Activated T-helper 2 cell treated with anti-CD3 and anti-CD28 coated beads, Interferon-gamma antibody, Interleukin-2, Interleukin-4, amounts not matched to agents 10 μg/mL and 5 μg/mL and 100 μg/mL, durations not matched to agents 14 hours and 24 hours and 36 hours (primary cell): ENCODE measurements at regions not wholly inside any gene's neighbourhood (a gene's known extent, or its start where the extent isn't known, plus 50 kb on each side); places are given as distances from the start of the nearest gene placed in this dataset.

Experiments used
- DNase-seq: peaks from one replicate; pipeline ENCODE4 v3.0.0; 2021; ENCODE audit warnings: low spot score
- H3K27ac Mint-ChIP-seq: one replicate; pipeline ENCODE4 v1.8.0; 2021; ENCODE audit warnings: mixed read lengths
- H3K27me3 Mint-ChIP-seq: one replicate; pipeline ENCODE4 v1.8.0; 2021; ENCODE audit warnings: low read depth, mixed read lengths
- H3K36me3 Mint-ChIP-seq: one replicate; pipeline ENCODE4 v1.8.0; 2021; ENCODE audit warnings: low read depth, mixed read lengths
- H3K4me1 Mint-ChIP-seq: one replicate; pipeline ENCODE4 v1.8.0; 2021; ENCODE audit warnings: low read depth, mixed read lengths
- H3K4me3 Mint-ChIP-seq: one replicate; pipeline ENCODE4 v1.8.0; 2021; ENCODE audit warnings: low read depth, mild to moderate bottlenecking, moderate library complexity, mixed read lengths
- H3K9me3 Mint-ChIP-seq: one replicate; pipeline ENCODE4 v1.8.0; 2021; ENCODE audit warnings: mixed read lengths
- intact Hi-C: fragments of 100-400 bp; cut with micrococcal nuclease; formaldehyde crosslinking; loops from one replicate; pipeline ENCODE4 v1.15.1; 2023

DNA sequence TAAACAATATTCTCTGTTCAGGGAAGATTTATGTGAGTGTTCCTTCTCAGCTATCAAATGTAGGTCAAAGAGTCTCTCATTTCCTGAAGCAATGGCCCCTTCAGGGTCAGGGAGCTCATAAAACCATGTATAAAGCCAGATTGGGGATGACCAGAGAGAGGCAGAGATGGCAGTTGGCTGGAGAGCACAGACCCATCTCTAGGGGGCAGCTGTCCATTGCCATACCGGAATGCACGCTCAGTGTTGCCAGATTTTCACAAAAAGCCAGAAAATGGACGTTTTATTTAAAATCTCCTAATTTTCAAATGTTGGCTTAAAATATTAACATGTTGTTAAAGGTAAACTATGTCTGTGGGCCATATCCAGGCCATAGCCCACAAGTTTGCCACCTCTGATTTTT is 1920.7 kb upstream of the CELF4 start:
- Mint-ChIP-seq H3K27me3 (no peaks in the 10 kb centered on the region), H3K4me3 (no peak overlapping the region), H3K4me1 (no peaks in the 10 kb centered on the region), H3K9me3 (peaks cover 7% of the 10 kb centered on the region), H3K36me3 (no peaks in the 10 kb centered on the region), H3K27ac (no peak overlapping the region)
- intact Hi-C loops = no loop called here
- no peak for DNase-seq

DNA sequence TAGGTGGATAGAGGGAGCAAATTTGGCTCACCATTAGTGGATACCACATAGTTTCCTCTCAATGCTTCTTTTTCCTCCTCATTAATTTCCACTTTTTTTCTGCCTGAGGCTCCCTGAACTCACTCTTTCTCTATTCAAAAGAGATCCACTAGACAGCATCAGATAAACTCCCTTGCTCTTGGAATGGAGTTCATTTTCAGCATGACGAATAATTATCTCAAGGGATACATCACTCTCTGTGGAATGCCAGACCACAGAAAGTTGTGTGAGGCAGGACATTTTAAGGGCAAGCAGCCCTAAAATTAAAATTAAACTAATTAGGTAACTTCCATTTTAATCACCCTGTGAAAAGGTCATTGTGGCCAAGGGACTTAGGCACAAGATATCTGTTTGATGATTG is 1920.1 kb upstream of the CELF4 start:
- no peaks in the 10 kb centered on the region for H3K4me1 Mint-ChIP-seq
- H3K36me3 Mint-ChIP-seq = no peaks in the 10 kb centered on the region
- DNase-seq = no peak
- no peak overlapping the region for H3K4me3 Mint-ChIP-seq
- H3K27ac Mint-ChIP-seq = no peak overlapping the region
- intact Hi-C loops = no loop called here
- H3K27me3 Mint-ChIP-seq = no peaks in the 10 kb centered on the region
- H3K9me3 Mint-ChIP-seq = peaks cover 5% of the 10 kb centered on the region

DNA sequence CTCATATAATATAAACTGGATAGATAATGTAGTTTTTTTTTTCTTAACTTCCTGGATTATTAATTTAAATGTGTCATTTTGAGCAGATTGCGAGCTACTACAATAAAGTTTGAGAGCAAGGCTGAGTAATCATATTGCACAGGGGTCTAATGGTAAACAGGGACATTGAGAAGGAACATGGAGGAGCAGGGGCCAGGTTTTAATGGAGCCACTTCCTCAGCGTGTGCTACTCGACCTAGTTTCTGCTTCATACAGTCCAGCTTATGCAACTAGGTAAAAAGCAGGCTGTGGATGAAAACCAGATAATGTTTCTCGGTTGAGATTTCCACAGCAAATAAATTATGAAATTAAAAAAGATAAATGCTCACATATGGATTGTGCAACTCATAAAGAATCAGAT is 1915.7 kb upstream of the CELF4 start:
- Mint-ChIP-seq H3K4me3 (no peak overlapping the region), H3K27ac (no peak overlapping the region), H3K9me3 (peaks cover 5% of the 10 kb centered on the region), H3K36me3 (no peaks in the 10 kb centered on the region), H3K4me1 (no peaks in the 10 kb centered on the region), H3K27me3 (no peaks in the 10 kb centered on the region)
- intact Hi-C loops = no loop called here
- DNase-seq = no peak

DNA sequence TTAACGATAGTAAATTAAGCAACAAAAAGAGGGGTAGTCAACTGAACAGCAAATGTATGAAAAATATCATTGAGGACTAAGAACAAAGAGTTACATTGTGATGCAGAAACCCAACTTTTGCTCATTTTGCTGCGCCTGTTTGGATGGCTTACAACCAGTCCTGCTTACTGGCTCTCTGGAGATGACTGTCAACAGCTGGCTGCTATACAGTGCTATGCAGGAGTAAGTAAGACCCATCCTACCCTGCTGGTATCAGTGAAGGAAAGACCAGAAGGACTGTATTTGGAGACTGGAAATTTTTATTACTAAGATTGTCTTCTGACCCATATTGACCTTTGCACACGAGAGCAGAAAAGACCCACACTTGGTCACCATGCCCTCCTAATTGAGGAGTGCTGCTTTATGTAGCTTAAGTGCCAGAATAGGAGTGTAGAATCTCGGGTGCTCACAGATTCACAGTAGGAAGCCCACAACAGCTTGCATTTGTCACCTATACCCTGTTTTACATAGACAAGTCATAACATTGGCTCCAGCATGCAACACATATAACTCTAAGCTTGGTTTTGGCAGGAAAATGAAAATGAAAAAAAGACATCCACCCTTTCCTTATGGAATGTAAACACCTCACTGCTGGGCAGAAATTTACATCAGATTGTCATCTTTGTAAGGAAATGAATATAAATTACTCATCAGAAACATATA is 1915.0 kb upstream of the CELF4 start:
- no peak overlapping the region for H3K4me3 Mint-ChIP-seq
- H3K9me3 Mint-ChIP-seq = peaks cover 5% of the 10 kb centered on the region
- no peaks in the 10 kb centered on the region for H3K4me1 Mint-ChIP-seq
- no peaks in the 10 kb centered on the region for H3K36me3 Mint-ChIP-seq
- no peak overlapping the region for H3K27ac Mint-ChIP-seq
- DNase-seq = no peak
- no peaks in the 10 kb centered on the region for H3K27me3 Mint-ChIP-seq
- intact Hi-C loops = no loop called here

DNA sequence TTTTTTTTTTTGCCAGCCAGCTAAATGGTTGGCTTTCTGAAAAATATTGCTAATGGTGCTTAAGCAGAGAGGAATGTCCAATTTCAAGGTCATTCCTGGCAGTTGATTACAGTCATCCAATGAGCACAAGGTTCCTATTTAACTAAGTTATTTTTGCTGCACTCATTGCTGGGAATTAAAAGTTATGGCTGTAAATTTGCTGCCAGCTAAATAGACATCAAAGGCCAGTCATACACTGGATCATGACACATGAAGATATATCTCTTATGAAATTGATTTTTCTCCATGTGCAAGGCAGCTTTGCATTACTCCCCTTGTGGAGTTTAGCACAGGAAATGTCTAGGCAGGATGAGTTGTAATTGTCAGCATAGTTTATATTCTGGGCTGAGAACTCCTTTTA is 1898.4 kb upstream of the CELF4 start:
- Mint-ChIP-seq H3K27ac (no peak overlapping the region), H3K9me3 (peaks cover 4% of the 10 kb centered on the region), H3K4me1 (no peaks in the 10 kb centered on the region), H3K36me3 (no peaks in the 10 kb centered on the region), H3K27me3 (no peaks in the 10 kb centered on the region), H3K4me3 (no peak overlapping the region)
- intact Hi-C loops = no loop called here
- DNase-seq = no peak

DNA sequence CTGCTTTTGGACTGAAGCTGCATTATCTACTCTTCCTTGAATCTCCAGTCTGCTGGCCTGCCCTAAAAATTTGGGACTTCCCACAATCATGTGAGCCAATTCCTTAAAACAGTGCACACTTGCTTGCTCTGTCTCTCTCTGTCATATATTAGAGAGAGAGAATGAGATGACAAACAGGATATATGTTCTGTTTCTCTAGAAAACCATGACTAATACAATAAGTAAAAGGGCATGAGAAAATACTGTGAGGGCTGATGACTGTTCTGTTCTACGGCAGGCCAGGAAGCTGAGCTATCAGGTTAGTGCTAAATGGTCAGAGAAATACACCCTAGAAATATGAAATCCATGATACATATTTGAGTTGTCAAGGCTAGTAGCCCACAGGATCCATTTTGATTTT is 1896.8 kb upstream of the CELF4 start:
- intact Hi-C loops = no loop called here
- H3K4me1 Mint-ChIP-seq = no peaks in the 10 kb centered on the region
- no peaks in the 10 kb centered on the region for H3K36me3 Mint-ChIP-seq
- DNase-seq = no peak
- peaks cover 4% of the 10 kb centered on the region for H3K9me3 Mint-ChIP-seq
- H3K27me3 Mint-ChIP-seq = no peaks in the 10 kb centered on the region
- no peak overlapping the region for H3K4me3 Mint-ChIP-seq
- H3K27ac Mint-ChIP-seq = no peak overlapping the region

DNA sequence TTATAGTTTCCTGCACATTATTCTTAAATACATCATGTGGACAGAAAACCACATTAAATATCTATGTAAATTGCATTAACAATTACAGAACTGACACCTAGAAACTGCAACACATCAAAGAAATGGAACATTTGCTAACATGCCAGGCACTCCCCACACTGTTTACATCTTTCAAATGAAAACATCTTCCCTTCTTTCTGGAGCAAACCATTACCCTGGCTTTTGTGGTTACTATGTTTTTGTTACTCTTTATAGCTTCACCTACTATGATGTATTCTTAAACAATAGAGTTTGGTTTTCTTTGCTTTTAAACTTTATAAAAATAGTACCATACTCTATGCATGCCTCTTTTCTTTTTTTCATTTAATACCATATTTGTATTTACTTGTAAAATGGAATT is 1894.5 kb upstream of the CELF4 start:
- Mint-ChIP-seq H3K4me3 (no peak overlapping the region), H3K27ac (no peak overlapping the region), H3K36me3 (no peaks in the 10 kb centered on the region), H3K27me3 (no peaks in the 10 kb centered on the region), H3K9me3 (peaks cover 4% of the 10 kb centered on the region), H3K4me1 (no peaks in the 10 kb centered on the region)
- DNase-seq = no peak
- intact Hi-C loops = no loop called here

DNA sequence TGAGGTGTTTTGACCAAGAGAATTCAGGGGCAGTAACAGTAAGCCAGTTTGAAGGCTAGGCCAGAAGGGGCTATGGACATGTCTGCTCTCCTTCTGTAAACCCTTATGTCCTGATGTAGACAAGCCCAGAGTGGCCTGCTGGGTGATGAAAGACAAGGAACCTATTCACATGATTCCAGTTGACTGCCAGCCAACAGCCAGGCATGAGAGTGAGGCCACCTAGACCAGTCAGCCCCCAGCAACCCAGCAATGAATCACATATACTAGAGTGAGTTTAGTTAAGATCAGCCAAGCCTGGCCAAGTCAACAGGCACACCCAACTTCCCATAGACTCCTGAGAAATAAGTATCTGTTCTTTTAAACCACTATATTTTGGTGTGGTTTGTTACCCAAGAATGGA is 1889.7 kb upstream of the CELF4 start:
- no peaks in the 10 kb centered on the region for H3K4me1 Mint-ChIP-seq
- no peak for DNase-seq
- no peaks in the 10 kb centered on the region for H3K27me3 Mint-ChIP-seq
- intact Hi-C loops = no loop called here
- no peaks in the 10 kb centered on the region for H3K36me3 Mint-ChIP-seq
- no peak overlapping the region for H3K27ac Mint-ChIP-seq
- no peaks in the 10 kb centered on the region for H3K9me3 Mint-ChIP-seq
- H3K4me3 Mint-ChIP-seq = no peak overlapping the region

DNA sequence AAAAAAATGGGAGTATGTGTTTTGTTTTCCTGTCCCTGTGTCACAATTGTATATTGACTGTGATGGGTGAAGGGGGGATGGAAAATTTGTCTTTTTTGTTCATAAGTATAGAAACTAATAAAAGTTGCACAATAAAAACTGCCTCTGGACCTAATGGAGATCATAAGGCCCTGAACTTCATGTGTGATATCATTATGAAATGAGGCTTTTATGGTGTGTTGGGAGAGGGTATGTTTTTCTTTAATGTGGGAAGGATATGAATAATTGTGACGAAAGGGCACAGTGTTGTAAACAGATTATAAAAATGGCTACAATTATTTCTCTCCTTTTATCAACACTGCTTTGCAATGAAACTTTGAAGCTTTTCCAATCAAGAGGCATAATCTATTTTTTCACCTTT is 1889.3 kb upstream of the CELF4 start:
- no peak overlapping the region for H3K27ac Mint-ChIP-seq
- no peak overlapping the region for H3K4me3 Mint-ChIP-seq
- no peaks in the 10 kb centered on the region for H3K27me3 Mint-ChIP-seq
- DNase-seq = no peak
- H3K36me3 Mint-ChIP-seq = no peaks in the 10 kb centered on the region
- intact Hi-C loops = no loop called here
- H3K9me3 Mint-ChIP-seq = no peaks in the 10 kb centered on the region
- no peaks in the 10 kb centered on the region for H3K4me1 Mint-ChIP-seq

DNA sequence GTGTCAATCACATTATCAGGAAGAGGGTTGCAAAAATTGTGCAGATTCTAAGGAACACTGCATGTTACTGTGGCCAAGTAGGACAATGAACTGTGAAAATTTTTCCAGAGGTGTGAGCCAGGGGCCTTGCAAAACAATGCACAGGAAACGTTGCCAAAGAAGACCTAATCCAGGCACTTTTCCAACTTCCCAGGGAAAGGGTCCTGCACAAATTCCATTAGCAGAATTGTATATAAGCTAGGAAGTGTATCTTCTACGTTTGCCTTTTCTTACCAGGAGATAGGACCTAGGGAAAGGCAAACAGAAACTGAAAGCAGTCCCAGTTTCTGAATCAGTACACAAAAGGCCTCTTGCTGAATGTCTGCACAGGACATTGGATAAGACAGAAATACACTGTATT is 1888.3 kb upstream of the CELF4 start:
- Mint-ChIP-seq H3K4me3 (no peak overlapping the region), H3K27me3 (no peaks in the 10 kb centered on the region), H3K27ac (no peak overlapping the region), H3K36me3 (no peaks in the 10 kb centered on the region), H3K9me3 (no peaks in the 10 kb centered on the region), H3K4me1 (no peaks in the 10 kb centered on the region)
- intact Hi-C loops = no loop called here
- DNase-seq = no peak

DNA sequence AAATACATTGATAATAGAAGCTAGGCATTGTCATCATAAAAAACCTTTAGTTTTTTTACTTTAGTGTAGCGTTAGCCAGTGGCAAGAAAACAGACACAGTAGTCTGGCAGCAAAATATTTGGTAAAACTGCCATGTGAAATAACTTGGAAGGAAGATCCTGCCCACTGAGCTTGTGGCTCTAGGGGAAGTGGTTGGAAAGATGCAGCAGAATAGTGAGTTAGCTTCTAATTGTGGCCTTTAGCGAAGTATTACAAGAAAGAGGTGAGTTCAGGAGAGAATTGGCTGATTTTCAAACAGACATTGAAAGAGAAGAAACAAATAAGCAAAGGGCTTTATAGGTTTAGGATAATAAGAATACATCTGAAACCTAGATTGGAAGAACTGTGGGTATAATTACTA is 1887.8 kb upstream of the CELF4 start:
- Mint-ChIP-seq H3K27ac (no peak overlapping the region), H3K36me3 (no peaks in the 10 kb centered on the region), H3K4me1 (no peaks in the 10 kb centered on the region), H3K27me3 (no peaks in the 10 kb centered on the region), H3K9me3 (no peaks in the 10 kb centered on the region), H3K4me3 (no peak overlapping the region)
- intact Hi-C loops = no loop called here
- no peak for DNase-seq

DNA sequence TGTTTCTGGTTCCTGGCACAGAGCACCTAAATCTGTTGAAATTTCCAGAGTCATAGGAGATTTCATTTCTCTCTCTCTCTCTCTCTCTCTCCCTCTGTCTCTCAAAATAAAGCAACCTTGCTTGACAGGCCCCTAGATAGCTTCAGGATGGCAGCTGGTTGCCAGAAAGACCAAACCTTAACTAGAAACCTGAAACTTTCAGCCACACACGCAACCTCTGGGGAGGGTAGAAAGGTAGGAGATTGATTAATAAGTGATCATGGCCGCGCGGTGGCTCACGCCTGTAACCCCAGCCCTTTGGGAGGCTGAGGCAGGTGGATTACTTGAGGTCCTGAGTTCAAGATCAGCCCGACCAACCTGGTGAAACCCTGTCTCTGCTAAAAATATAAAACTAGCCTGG is 1885.4 kb upstream of the CELF4 start:
- Mint-ChIP-seq H3K27ac (no peak overlapping the region), H3K36me3 (no peaks in the 10 kb centered on the region), H3K27me3 (no peaks in the 10 kb centered on the region), H3K9me3 (peaks cover 10% of the 10 kb centered on the region), H3K4me1 (no peaks in the 10 kb centered on the region), H3K4me3 (no peak overlapping the region)
- intact Hi-C loops = no loop called here
- DNase-seq = no peak

DNA sequence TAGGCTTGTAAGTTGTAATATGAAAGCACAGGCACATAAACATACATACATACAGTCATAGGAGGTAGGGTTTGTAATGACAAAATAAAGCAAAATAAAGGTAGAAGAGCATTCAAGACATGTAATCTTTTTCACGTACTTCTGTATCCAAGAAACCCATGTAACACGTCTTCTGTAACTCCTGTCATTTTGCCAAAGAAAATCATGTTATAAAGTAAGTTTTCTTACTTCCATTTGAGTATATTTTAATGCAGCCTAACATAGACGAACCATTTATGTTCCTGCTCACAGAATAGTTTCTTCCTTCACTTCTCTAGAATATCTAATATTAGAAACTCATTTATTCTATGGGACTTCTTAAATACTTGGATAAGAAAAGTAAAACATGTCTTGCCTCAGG is 1884.0 kb upstream of the CELF4 start:
- no peaks in the 10 kb centered on the region for H3K27me3 Mint-ChIP-seq
- no peak overlapping the region for H3K4me3 Mint-ChIP-seq
- H3K9me3 Mint-ChIP-seq = peaks cover 20% of the 10 kb centered on the region
- intact Hi-C loops = no loop called here
- DNase-seq = no peak
- H3K36me3 Mint-ChIP-seq = no peaks in the 10 kb centered on the region
- no peak overlapping the region for H3K27ac Mint-ChIP-seq
- H3K4me1 Mint-ChIP-seq = peaks cover 3% of the 10 kb centered on the region

DNA sequence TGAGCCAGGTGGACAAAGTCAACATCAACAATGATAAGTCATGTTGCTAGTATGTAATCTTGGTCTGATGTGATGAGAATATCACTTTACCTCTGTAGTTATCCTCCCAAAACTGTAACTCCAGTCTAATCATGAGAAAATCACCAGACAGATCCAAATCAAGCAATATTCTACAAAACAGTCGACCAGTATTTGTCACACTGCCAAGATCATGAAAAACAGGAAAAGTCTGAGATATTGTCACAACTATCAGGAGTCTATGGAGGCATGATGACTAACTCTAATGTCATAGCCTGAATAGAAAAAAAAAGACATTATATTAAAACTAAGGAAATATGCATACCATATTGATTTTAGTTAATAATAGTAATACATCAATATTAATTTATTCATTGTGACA is 1883.3 kb upstream of the CELF4 start:
- H3K9me3 Mint-ChIP-seq = peaks cover 24% of the 10 kb centered on the region
- no peak overlapping the region for H3K27ac Mint-ChIP-seq
- intact Hi-C loops = no loop called here
- no peaks in the 10 kb centered on the region for H3K36me3 Mint-ChIP-seq
- no peaks in the 10 kb centered on the region for H3K27me3 Mint-ChIP-seq
- no peak overlapping the region for H3K4me3 Mint-ChIP-seq
- peaks cover 3% of the 10 kb centered on the region for H3K4me1 Mint-ChIP-seq
- DNase-seq = no peak
